Stromal cell of bone marrow (primary cell): ENCODE measurements at regions not wholly inside any gene's neighbourhood (a gene's known extent, or its start where the extent isn't known, plus 50 kb on each side); places are given as distances from the start of the nearest gene placed in this dataset.

Experiments
- DNase-seq: peaks from one replicate; pipeline ENCODE4 v3.0.0-alpha.2; 2012; ENCODE audit warnings: low read depth

GRCh38 chrX:141641138-141641537 is 51.6 kb downstream of the SPANXA2 start:
- no peak for DNase-seq

- DNase-seq = peak; percentile 3
Measured at GRCh38 chrX:141642979-141643378, 53.5 kb downstream of the SPANXA2 start.
